OCI-LY7 (cell line): ENCODE measurements at regions not wholly inside any gene's neighbourhood (a gene's known extent, or its start where the extent isn't known, plus 50 kb on each side); places are given as distances from the start of the nearest gene placed in this dataset.

Experiments used
- BruUV-seq: library from RNA; stranded (reverse); fragments of 400-500 nt; replicated peaks from 2 replicates; lab custom pipeline; 2021; lab: Mats Ljungman, UMichigan
- CTCF ChIA-PET: fragments of 300-600 bp; sonication (Branson Sonifier 250); formaldehyde crosslinking; loops from one replicate; lab custom pipeline; 2022; ENCODE audit warnings: antibody characterized with exemption; ENCODE audit not compliant: unreplicated experiment; lab: Charles Lee
- POLR2A ChIA-PET: fragments of 300-600 bp; sonication (Branson Sonifier 250); formaldehyde crosslinking; loops from one replicate; lab custom pipeline; 2022; ENCODE audit warnings: antibody characterized with exemption; lab: Charles Lee
- DNase-seq: peaks from one replicate; pipeline ENCODE4 v3.0.0-alpha.2; 2015; ENCODE audit warnings: low spot score
- H2AFZ ChIP-seq: fragments of 200-600 bp; sonication (generic), shearing (Covaris generic); 2 replicates; pipeline ENCODE4 v1.6.1; 2014; ENCODE audit warnings: mild to moderate bottlenecking, antibody characterized with exemption, low read length, moderate library complexity
- H3K27ac ChIP-seq: fragments of 200-600 bp; sonication (generic); 2 replicates; pipeline ENCODE4 v1.5.1; 2014; ENCODE audit warnings: mixed run types, low read depth, mild to moderate bottlenecking, moderate library complexity, low read length, inconsistent platforms; ENCODE audit not compliant: poor library complexity, severe bottlenecking
- H3K36me3 ChIP-seq: fragments of 200-600 bp; sonication (generic); 2 replicates; pipeline ENCODE4 v1.6.1; 2014; ENCODE audit warnings: mild to moderate bottlenecking, antibody characterized with exemption, low read length, moderate library complexity, mixed read lengths; ENCODE audit not compliant: insufficient read depth
- H3K4me1 ChIP-seq: fragments of 200-600 bp; sonication (generic); 2 replicates; pipeline ENCODE4 v1.5.1; 2014; ENCODE audit warnings: mild to moderate bottlenecking, low read length; ENCODE audit not compliant: insufficient read depth, poor library complexity, severe bottlenecking
- H3K4me2 ChIP-seq: fragments of 200-600 bp; sonication (generic); 2 replicates; pipeline ENCODE4 v1.6.1; 2014; ENCODE audit warnings: mild to moderate bottlenecking, low read length
- H3K4me3 ChIP-seq: fragments of 200-600 bp; sonication (generic); 2 replicates; pipeline ENCODE4 v1.5.1; 2014; ENCODE audit warnings: mild to moderate bottlenecking, low read depth, low read length; ENCODE audit not compliant: poor library complexity, severe bottlenecking
- H3K79me2 ChIP-seq: fragments of 200-600 bp; sonication (generic); 2 replicates; pipeline ENCODE4 v1.6.1; 2016; ENCODE audit warnings: low read depth, mild to moderate bottlenecking, low read length, moderate library complexity, mixed read lengths; ENCODE audit not compliant: insufficient read depth
- H3K9me2 ChIP-seq: fragments of 200-600 bp; sonication (generic); 2 replicates; pipeline ENCODE4 v1.6.1; 2016; ENCODE audit warnings: mild to moderate bottlenecking, low read length, mixed read lengths; ENCODE audit not compliant: insufficient read depth
- H3K9me3 ChIP-seq: fragments of 200-600 bp; sonication (generic); 2 replicates; pipeline ENCODE4 v1.6.1; 2014; ENCODE audit warnings: mild to moderate bottlenecking, mixed run types, low read length, mixed read lengths
- H4K20me1 ChIP-seq: fragments of 200-600 bp; sonication (generic); 2 replicates; pipeline ENCODE4 v1.6.1; 2014; ENCODE audit warnings: mild to moderate bottlenecking, antibody characterized with exemption, low read length, moderate library complexity, mixed read lengths; ENCODE audit not compliant: insufficient read depth
- EZH2phosphoT487 ChIP-seq: fragments of 200-600 bp; sonication (generic); IDR thresholded peaks from 2 replicates; pipeline ENCODE4 v1.6.1; 2018; ENCODE audit warnings: low read depth, borderline replicate concordance, mild to moderate bottlenecking, mixed run types, antibody characterized with exemption, low read length, moderate library complexity, mixed read lengths
- intact Hi-C: fragments of 100-400 bp; cut with micrococcal nuclease; formaldehyde crosslinking; loops from one replicate; pipeline ENCODE4 v1.10.0; 2022; ENCODE audit not compliant: unreplicated experiment
- TF ChIP-seq, protein P1 (sequence below): fragments of 200-600 bp; sonication (generic); conservative IDR thresholded peaks from 2 replicates; pipeline ENCODE4 v1.5.1; 2014; ENCODE audit warnings: mild to moderate bottlenecking, antibody characterized with exemption, low read length, moderate library complexity, mixed read lengths

DNA sequence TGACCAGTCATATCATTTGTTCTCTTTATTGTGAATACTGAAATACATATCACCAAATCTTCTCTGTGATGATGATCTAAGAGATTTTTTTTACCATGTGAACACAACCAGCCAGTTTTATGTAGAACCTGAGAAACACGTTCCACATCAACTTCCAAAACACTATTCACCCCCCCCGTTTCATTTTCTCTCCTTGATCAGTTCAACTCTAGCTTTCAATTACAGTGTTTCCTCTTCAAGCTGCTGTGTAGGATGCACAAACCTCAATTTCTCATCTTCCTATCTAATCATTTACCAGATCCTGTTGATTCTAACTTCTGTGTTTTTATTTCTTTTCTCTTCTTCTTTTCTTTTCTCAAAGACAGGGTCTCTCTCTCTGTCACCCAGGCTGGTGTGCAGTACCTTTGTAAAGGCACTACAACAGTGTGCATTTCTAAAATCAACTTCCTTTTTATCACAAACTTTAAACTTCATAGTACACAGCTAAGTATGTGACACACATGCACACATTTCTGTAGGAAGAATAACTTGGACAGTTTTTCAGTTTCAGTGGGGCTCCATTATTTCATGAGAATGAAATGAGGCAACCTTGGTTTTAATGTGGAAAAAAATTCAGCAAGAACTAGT, 149.9 kb upstream of the FBXO33 start:
- no peak for DNase-seq
- Histone ChIP-seq H3K4me1 (no peaks in the 10 kb centered on the region), H3K4me2 (no peak overlapping the region), H3K9me2 (no peaks in the 10 kb centered on the region), H4K20me1 (no peaks in the 10 kb centered on the region), H3K79me2 (no peaks in the 10 kb centered on the region), H3K36me3 (no peaks in the 10 kb centered on the region), H2AFZ (no peak overlapping the region), H3K27ac (no peak overlapping the region), H3K9me3 (no peaks in the 10 kb centered on the region), H3K4me3 (no peak overlapping the region)
- intact Hi-C loops = no loop called here
- no peak for TF ChIP-seq EZH2phosphoT487
- TF ChIP-seq, protein P1, sequence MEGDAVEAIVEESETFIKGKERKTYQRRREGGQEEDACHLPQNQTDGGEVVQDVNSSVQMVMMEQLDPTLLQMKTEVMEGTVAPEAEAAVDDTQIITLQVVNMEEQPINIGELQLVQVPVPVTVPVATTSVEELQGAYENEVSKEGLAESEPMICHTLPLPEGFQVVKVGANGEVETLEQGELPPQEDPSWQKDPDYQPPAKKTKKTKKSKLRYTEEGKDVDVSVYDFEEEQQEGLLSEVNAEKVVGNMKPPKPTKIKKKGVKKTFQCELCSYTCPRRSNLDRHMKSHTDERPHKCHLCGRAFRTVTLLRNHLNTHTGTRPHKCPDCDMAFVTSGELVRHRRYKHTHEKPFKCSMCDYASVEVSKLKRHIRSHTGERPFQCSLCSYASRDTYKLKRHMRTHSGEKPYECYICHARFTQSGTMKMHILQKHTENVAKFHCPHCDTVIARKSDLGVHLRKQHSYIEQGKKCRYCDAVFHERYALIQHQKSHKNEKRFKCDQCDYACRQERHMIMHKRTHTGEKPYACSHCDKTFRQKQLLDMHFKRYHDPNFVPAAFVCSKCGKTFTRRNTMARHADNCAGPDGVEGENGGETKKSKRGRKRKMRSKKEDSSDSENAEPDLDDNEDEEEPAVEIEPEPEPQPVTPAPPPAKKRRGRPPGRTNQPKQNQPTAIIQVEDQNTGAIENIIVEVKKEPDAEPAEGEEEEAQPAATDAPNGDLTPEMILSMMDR = no peak
- POLR2A ChIA-PET = interaction anchor here (0.6 kb wide), 3 partner anchors 30 to 348 kb away, joined by 3 to 4 read pairs (median 4); no protein-coding TSS in a partner anchor
- BruUV-seq = no TSS peak
- CTCF ChIA-PET = no interaction called here

DNA sequence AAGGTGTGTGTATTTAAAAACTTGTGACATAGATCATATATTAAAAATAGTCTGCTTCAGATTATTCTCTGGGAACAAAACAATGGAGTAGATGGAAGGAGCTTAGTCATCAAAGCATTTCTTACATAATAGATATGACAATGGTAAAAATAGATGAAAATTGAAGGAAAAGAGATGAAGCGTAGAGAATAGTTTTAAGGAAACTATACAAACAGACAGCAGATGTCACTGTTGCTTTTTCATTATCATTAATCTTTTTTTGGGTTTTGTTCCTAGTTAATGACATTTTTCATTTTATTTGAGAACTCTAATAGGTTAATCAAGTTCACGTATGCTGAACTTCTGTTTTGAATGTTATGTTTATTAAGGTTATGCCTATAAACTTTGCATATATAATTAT, 149.2 kb upstream of the FBXO33 start:
- BruUV-seq = no TSS peak
- no peaks in the 10 kb centered on the region for H3K4me1 ChIP-seq
- no peak for TF ChIP-seq EZH2phosphoT487
- TF ChIP-seq, protein P1 = peak; percentile 73
- H3K4me2 ChIP-seq = no peak overlapping the region
- CTCF ChIA-PET = no interaction called here
- no peak overlapping the region for H3K4me3 ChIP-seq
- H3K79me2 ChIP-seq = no peaks in the 10 kb centered on the region
- no peaks in the 10 kb centered on the region for H4K20me1 ChIP-seq
- no peak overlapping the region for H2AFZ ChIP-seq
- intact Hi-C loops = no loop called here
- no peaks in the 10 kb centered on the region for H3K36me3 ChIP-seq
- H3K9me2 ChIP-seq = no peaks in the 10 kb centered on the region
- no peak overlapping the region for H3K27ac ChIP-seq
- no peaks in the 10 kb centered on the region for H3K9me3 ChIP-seq
- peak; percentile 3 for DNase-seq
- POLR2A ChIA-PET = interaction anchor here (0.6 kb wide), 1 partner anchor 349 kb away, joined by 3 read pairs; no protein-coding TSS in a partner anchor

DNA sequence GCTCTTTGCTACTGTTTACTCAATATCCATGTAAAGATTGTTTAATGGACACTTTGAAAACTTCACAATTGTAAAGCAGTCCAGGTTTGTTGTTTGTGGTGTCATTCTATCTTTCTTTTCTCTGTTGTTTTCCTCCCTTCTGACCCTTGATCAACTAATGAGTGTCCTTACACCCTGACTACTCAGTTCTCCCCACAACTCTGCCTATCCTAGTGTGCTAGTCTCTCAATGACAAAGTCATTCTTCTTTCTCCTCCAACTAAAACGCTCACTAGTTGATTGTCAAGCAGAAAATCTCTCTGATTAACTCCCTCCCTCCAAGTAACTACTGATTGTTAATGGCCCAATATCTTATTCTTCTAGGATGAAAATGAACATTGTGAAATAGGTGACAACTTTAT, 148.5 kb upstream of the FBXO33 start:
- Histone ChIP-seq H2AFZ (no peak overlapping the region), H3K4me1 (no peaks in the 10 kb centered on the region), H3K9me2 (no peaks in the 10 kb centered on the region), H4K20me1 (no peaks in the 10 kb centered on the region), H3K4me2 (no peak overlapping the region), H3K36me3 (no peaks in the 10 kb centered on the region), H3K79me2 (no peaks in the 10 kb centered on the region), H3K9me3 (no peaks in the 10 kb centered on the region), H3K4me3 (no peak overlapping the region), H3K27ac (no peak overlapping the region)
- intact Hi-C loops = no loop called here
- no peak for DNase-seq
- POLR2A ChIA-PET = interaction anchor here (0.9 kb wide), 1 partner anchor 9 kb away, joined by 3 read pairs; no protein-coding TSS in a partner anchor
- no TSS peak for BruUV-seq
- TF ChIP-seq, protein P1 = no peak
- TF ChIP-seq EZH2phosphoT487 = no peak
- CTCF ChIA-PET = no interaction called here
